CD4-positive, alpha-beta memory T cell (primary cell): ENCODE measurements at regions not wholly inside any gene's neighbourhood (a gene's known extent, or its start where the extent isn't known, plus 50 kb on each side); places are given as distances from the start of the nearest gene placed in this dataset.

Experiments used
- CTCF ChIA-PET: fragments of 350-600 bp; sonication (Branson Sonifier 250); formaldehyde crosslinking; loops from one replicate; lab custom pipeline; 2021; ENCODE audit warnings: inconsistent platforms; ENCODE audit not compliant: partially characterized antibody; lab: Charles Lee
- POLR2A ChIA-PET: fragments of 350-600 bp; sonication (Branson Sonifier 250); formaldehyde crosslinking; loops from one replicate; lab custom pipeline; 2021; ENCODE audit not compliant: partially characterized antibody; lab: Charles Lee
- DNase-seq, 5 donors: peaks; one replicate each; pipeline versions ENCODE4 v3.0.0 to v3.0.0-alpha.2; 2020 to 2022; ENCODE audit warnings: mixed read lengths in 1 of 5
- H3K27ac ChIP-seq: one replicate; pipeline ENCODE4 v1.7.0; 2013; ENCODE audit warnings: low read depth, low read length
- H3K27me3 ChIP-seq: 2 replicates; pipeline ENCODE4 v1.7.0; 2013; ENCODE audit warnings: mild to moderate bottlenecking, low read length, moderate library complexity; ENCODE audit not compliant: insufficient read depth
- H3K36me3 ChIP-seq: 2 replicates; pipeline ENCODE4 v1.7.0; 2013; ENCODE audit warnings: mild to moderate bottlenecking, low read length, moderate library complexity; ENCODE audit not compliant: insufficient read depth
- H3K4me1 ChIP-seq: 2 replicates; pipeline ENCODE4 v1.7.0; 2013; ENCODE audit warnings: mild to moderate bottlenecking, low read length, moderate library complexity; ENCODE audit not compliant: insufficient read depth
- H3K4me3 ChIP-seq, 2 donors: one replicate each; pipeline ENCODE4 v1.7.0; 2013; ENCODE audit warnings: low read length in 2 of 2, mild to moderate bottlenecking in 1 of 2
- H3K9me3 ChIP-seq, 2 donors: one replicate each; pipeline ENCODE4 v1.7.0; 2013; ENCODE audit warnings: low read length in 2 of 2, control low read depth in 1 of 2; ENCODE audit not compliant: control insufficient read depth in 1 of 2
- H3K27ac Mint-ChIP-seq, 7 donors: one replicate each; pipeline ENCODE4 v1.8.0; 2020 to 2021; ENCODE audit warnings: mixed read lengths in 7 of 7, mild to moderate bottlenecking in 6 of 7, inconsistent platforms in 3 of 7, moderate library complexity in 3 of 7
- H3K27me3 Mint-ChIP-seq, 2 donors: one replicate each; pipeline ENCODE4 v1.8.0; 2020 to 2021; ENCODE audit warnings: mixed read lengths in 2 of 2
- H3K36me3 Mint-ChIP-seq, 2 donors: one replicate each; pipeline ENCODE4 v1.8.0; 2020 to 2021; ENCODE audit warnings: mixed read lengths in 2 of 2, inconsistent platforms in 1 of 2, mild to moderate bottlenecking in 1 of 2
- H3K4me1 Mint-ChIP-seq, 4 donors: one replicate each; pipeline ENCODE4 v1.8.0; 2020 to 2021; ENCODE audit warnings: mixed read lengths in 4 of 4, mild to moderate bottlenecking in 1 of 4
- H3K4me3 Mint-ChIP-seq, 8 donors: one replicate each; pipeline ENCODE4 v1.8.0; 2020 to 2021; ENCODE audit warnings: mixed read lengths in 8 of 8, mild to moderate bottlenecking in 7 of 8, moderate library complexity in 6 of 8, inconsistent platforms in 3 of 8
- H3K9me3 Mint-ChIP-seq, 8 donors: one replicate each; pipeline ENCODE4 v1.8.0; 2020 to 2021; ENCODE audit warnings: mixed read lengths in 8 of 8, mild to moderate bottlenecking in 5 of 8, inconsistent platforms in 3 of 8, moderate library complexity in 1 of 8
- intact Hi-C: fragments of 100-400 bp; cut with micrococcal nuclease; formaldehyde crosslinking; loops from one replicate; pipeline ENCODE4 v1.15.1; 2023

DNA sequence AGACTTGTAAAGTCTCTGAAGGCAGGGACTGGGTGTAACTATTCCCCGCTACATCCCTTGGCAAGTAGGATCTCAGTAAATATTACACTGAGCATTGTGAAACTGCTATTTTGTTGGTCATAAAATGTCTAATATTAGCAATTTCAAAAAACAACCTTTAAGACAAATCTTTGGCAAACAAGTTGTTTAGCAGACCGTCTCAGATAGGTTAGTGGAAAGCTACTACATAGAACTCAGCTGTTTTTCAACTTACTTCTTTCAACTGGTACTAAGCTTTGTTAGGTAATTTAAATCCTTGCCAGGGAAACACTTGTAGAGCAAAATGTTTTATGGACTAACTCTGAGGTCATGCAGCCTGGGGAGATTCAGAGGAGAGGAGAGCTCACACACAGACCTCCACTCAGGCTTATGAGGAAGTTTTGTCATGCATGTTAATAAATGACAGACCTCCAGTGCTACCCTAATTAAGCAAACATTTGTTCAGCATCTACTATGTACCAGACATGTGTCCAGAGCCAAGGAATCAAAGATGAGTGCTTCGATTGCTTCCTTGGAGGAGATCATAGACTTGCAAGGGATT is 61.6 kb upstream of the STAC start:
- no peak overlapping the region for H3K27ac Mint-ChIP-seq
- H3K4me3 Mint-ChIP-seq: no peak overlapping the region
- intact Hi-C loops: no loop called here
- peaks cover 0 to 1% of the 10 kb centered on the region in 2 donors for H3K27me3 Mint-ChIP-seq
- Histone ChIP-seq H3K36me3 (no peaks in the 10 kb centered on the region), H3K9me3 (no peaks in the 10 kb centered on the region), H3K27me3 (no peaks in the 10 kb centered on the region), H3K27ac (no peak overlapping the region), H3K4me1 (no peaks in the 10 kb centered on the region), H3K4me3 (no peak overlapping the region)
- no peaks in the 10 kb centered on the region for H3K36me3 Mint-ChIP-seq
- ChIA-PET CTCF (no interaction called here), POLR2A (no interaction called here)
- no peak for DNase-seq
- no peaks in the 10 kb centered on the region for H3K4me1 Mint-ChIP-seq
- peaks cover 0 to 14% (median 10%) of the 10 kb centered on the region in 8 donors for H3K9me3 Mint-ChIP-seq

DNA sequence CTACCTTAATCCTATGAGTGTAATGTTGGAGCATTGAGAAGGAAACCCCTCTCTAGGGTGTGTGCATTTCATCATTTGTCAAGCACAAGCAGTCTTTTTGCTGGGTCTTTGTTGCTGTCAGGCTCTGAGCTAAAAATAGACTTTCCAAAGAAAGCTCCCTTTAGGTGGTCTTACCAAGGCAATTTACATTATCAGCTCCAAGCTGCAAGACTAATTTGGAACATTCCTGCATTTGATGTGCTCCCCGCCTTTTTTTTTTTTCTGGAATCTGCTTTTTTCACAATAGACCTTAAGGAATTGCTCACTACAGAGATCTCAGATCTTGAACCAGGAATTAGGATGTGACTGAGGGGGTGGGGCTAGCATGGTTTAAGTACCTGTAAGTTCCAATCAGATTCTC is 60.6 kb upstream of the STAC start:
- no peaks in the 10 kb centered on the region for H3K4me1 ChIP-seq
- DNase-seq: no peak
- no peak overlapping the region for H3K27ac ChIP-seq
- H3K27me3 ChIP-seq: no peaks in the 10 kb centered on the region
- intact Hi-C loops: no loop called here
- H3K9me3 Mint-ChIP-seq: peaks cover 0 to 14% (median 11%) of the 10 kb centered on the region in 8 donors
- peaks cover 0 to 1% of the 10 kb centered on the region in 2 donors for H3K27me3 Mint-ChIP-seq
- no peaks in the 10 kb centered on the region for H3K4me1 Mint-ChIP-seq
- ChIA-PET POLR2A (no interaction called here), CTCF (no interaction called here)
- no peaks in the 10 kb centered on the region for H3K36me3 ChIP-seq
- H3K36me3 Mint-ChIP-seq: no peaks in the 10 kb centered on the region
- no peaks in the 10 kb centered on the region for H3K9me3 ChIP-seq
- no peak overlapping the region for H3K27ac Mint-ChIP-seq
- no peak overlapping the region for H3K4me3 ChIP-seq
- H3K4me3 Mint-ChIP-seq: no peak overlapping the region
